Thyroid gland (tissue), 4 donors: ENCODE measurements at regions not wholly inside any gene's neighbourhood (a gene's known extent, or its start where the extent isn't known, plus 50 kb on each side); places are given as distances from the start of the nearest gene placed in this dataset.
A peak's percentile ranks its signal among the peaks of the same experiment; 100 is the strongest.

ENCODE experiments used
- DNase-seq, 2 donors: peaks; one replicate each; pipeline ENCODE4 v3.0.0-alpha.2; 2019
- H3K27ac ChIP-seq, 3 donors: fragments of 200-600 bp; sonication (generic); 1 replicate in 2 of 3; 2 replicates in 1 of 3; pipeline ENCODE4 v1.5.1; 2016 to 2019; ENCODE audit warnings: mild to moderate bottlenecking in 1 of 3, moderate library complexity in 1 of 3
- H3K27me3 ChIP-seq: fragments of 200-600 bp; sonication (generic); one replicate; pipeline ENCODE4 v1.5.1; 2019
- H3K36me3 ChIP-seq, 2 donors: fragments of 200-600 bp; sonication (generic); one replicate each; pipeline ENCODE4 v1.5.1; 2016 to 2019
- H3K4me1 ChIP-seq, 2 donors: fragments of 200-600 bp; sonication (generic); one replicate each; pipeline ENCODE4 v1.5.1; 2017 to 2019
- H3K4me3 ChIP-seq, 3 donors: fragments of 200-600 bp; sonication (generic); replicated peaks in 1 of 3; 1 replicate in 2 of 3; 2 replicates in 1 of 3; pipeline ENCODE4 v1.5.1; 2016; ENCODE audit warnings: mild to moderate bottlenecking in 1 of 3
- H3K9me3 ChIP-seq: fragments of 200-600 bp; sonication (generic); one replicate; pipeline ENCODE4 v1.5.1; 2017
- CTCF ChIP-seq, 6 experiments: fragments of 200-600 bp in 3 of 6; fragments of 450-650 bp in 3 of 6; sonication (generic) in 3 of 6; IDR thresholded peaks; one replicate each; pipeline ENCODE4 v1.5.1; 2016 to 2019; ENCODE audit warnings: antibody characterized with exemption in 6 of 6, mild to moderate bottlenecking in 2 of 6, inconsistent platforms in 1 of 6, moderate library complexity in 1 of 6
- POLR2A ChIP-seq, 2 donors: fragments of 450-650 bp; IDR thresholded peaks; one replicate each; pipeline ENCODE4 v1.6.1; 2017; ENCODE audit warnings: antibody characterized with exemption in 2 of 2, mild to moderate bottlenecking in 2 of 2, moderate library complexity in 1 of 2
- WGBS, 2 donors: methylation state at CpG; one replicate each; pipeline ENCODE4 v1.1.5; 2017; 5-methylcytosine and 5-hydroxymethylcytosine counted together
- intact Hi-C: fragments of 100-400 bp; cut with DNase I; formaldehyde crosslinking; loops from one replicate; pipeline ENCODE4 v1.15.1; 2023

DNA sequence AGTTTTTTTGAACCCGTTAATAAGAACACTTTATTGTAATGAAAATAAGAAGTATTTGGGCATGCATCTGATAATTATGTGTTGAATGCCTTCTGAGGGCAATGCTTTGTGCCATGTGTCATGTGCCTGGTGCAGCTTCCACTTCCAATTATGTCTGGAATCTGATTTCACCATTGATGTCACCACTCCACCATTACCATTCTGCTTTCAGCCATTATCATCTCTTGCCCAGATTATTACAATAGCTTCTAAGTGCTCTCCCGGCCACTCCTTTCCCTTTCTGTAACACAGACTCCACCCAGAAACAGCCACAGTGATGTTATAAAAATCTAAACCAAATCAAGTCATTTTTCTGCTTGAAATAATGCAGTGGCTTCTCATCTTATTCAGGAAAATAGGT lies 171.7 kb downstream of the C9orf152 start:
- 80 to 84% methylated on average over 2 of the region's 2 CpGs for WGBS, 2 donors
- no peak overlapping the region for H3K27ac ChIP-seq

GRCh38 chr9:110040788-110041187 lies 167.2 kb downstream of the C9orf152 start:
- no peak for TF ChIP-seq POLR2A (IDR thresholded peaks at IDR 0.05)
- no peak for TF ChIP-seq CTCF (IDR thresholded peaks at IDR 0.05)
- no peak for DNase-seq
- Histone ChIP-seq H3K9me3 (no peaks in the 10 kb centered on the region), H3K36me3 (no peaks in the 10 kb centered on the region), H3K27me3 (no peaks in the 10 kb centered on the region), H3K4me1 (peaks cover 20 to 26% of the 10 kb centered on the region in 2 donors), H3K4me3 (no peak overlapping the region), H3K27ac (peak overlapping the region; percentile 64 to 70 (median 66))
- intact Hi-C loops, result no loop called here

More for the DNA sequence above, 171.7 kb downstream of the C9orf152 start:
- H3K4me3 ChIP-seq, result no peak overlapping the region
- DNase-seq, result no peak
- H3K36me3 ChIP-seq, result no peaks in the 10 kb centered on the region
- intact Hi-C loops, result no loop called here
- no peaks in the 10 kb centered on the region for H3K27me3 ChIP-seq
- H3K4me1 ChIP-seq, result peaks cover 18% of the 10 kb centered on the region in 2 donors
- TF ChIP-seq POLR2A (IDR thresholded peaks at IDR 0.05), result no peak
- no peak for TF ChIP-seq CTCF (IDR thresholded peaks at IDR 0.05)
- no peaks in the 10 kb centered on the region for H3K9me3 ChIP-seq

- peak overlapping the region; percentile 64 to 70 (median 66) for H3K27ac ChIP-seq
- H3K9me3 ChIP-seq, result no peaks in the 10 kb centered on the region
- WGBS, 2 donors, result 83 to 84% methylated on average over 5 of the region's 5 CpGs
- H3K4me1 ChIP-seq, result peaks cover 20 to 26% of the 10 kb centered on the region in 2 donors
- intact Hi-C loops, result no loop called here
- no peak for DNase-seq
- TF ChIP-seq CTCF (IDR thresholded peaks at IDR 0.05) (no peak), POLR2A (IDR thresholded peaks at IDR 0.05) (no peak)
- no peaks in the 10 kb centered on the region for H3K27me3 ChIP-seq
- H3K36me3 ChIP-seq, result no peaks in the 10 kb centered on the region
- H3K4me3 ChIP-seq, result no peak overlapping the region
Measured at GRCh38 chr9:110041452-110041851, 166.5 kb downstream of the C9orf152 start.

DNA sequence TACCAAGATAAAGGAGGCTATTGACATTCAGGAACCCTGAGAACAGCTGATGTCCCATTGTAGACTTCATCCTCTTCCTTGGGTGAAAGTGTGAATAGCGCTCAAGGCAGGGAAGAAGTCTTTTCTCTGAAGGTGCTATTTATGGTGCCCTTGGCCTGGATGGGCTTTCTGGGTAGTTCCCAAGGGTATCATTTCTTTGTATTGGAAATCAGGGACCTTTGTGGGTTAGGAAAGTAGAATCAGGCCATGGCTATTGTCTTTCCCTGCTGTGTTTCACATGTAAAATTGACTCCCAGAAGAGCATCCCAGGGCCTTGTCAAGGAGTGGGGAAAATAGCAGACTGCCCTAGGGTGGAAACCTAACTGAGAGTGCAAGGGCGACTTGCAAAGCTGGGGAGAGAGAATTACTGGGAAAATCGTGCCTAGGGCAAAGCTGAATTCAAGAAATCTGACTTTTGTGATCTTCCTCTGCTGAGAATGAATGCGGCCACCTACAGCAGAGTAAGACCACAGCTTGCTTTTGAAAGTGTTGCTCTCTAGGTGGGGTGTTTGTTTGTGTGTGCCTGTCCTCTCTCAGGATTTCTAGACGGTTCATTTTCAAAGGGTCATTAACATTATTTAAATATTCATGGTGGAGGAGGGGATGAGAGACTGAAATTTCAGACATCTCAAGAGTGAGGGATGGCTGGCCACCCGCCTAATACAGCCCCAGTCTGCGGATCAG lies 160.6 kb downstream of the C9orf152 start:
- intact Hi-C loops, result no loop called here
- WGBS, 2 donors, result 61 to 80% methylated on average over 7 of the region's 7 CpGs
- Histone ChIP-seq H3K27ac (no peak overlapping the region), H3K9me3 (no peaks in the 10 kb centered on the region), H3K36me3 (no peaks in the 10 kb centered on the region), H3K27me3 (no peaks in the 10 kb centered on the region), H3K4me3 (peak overlapping the region in 1 of 3 donors; percentile 58), H3K4me1 (peaks cover 0 to 20% of the 10 kb centered on the region in 2 donors)
- DNase-seq, result no peak
- TF ChIP-seq POLR2A (IDR thresholded peaks at IDR 0.05) (no peak), CTCF (IDR thresholded peaks at IDR 0.05) (no peak)

- intact Hi-C loops, result no loop called here
- WGBS, 2 donors, result 18 to 27% methylated on average over 11 to 27 of the region's 27 CpGs
- H3K4me1 ChIP-seq, result peaks cover 0 to 20% of the 10 kb centered on the region in 2 donors
Measured at GRCh38 chr9:110047955-110048402, 160.0 kb downstream of the C9orf152 start.

More at GRCh38 chr9:110047955-110048402, 160.0 kb downstream of the C9orf152 start:
- DNase-seq, result peak; percentile 54 to 61
- TF ChIP-seq CTCF (IDR thresholded peaks at IDR 0.05) (no peak), POLR2A (IDR thresholded peaks at IDR 0.05) (no peak)
- H3K9me3 ChIP-seq, result no peaks in the 10 kb centered on the region
- no peak overlapping the region for H3K27ac ChIP-seq
- H3K36me3 ChIP-seq, result no peaks in the 10 kb centered on the region
- H3K27me3 ChIP-seq, result no peaks in the 10 kb centered on the region
- H3K4me3 ChIP-seq, result peak overlapping the region; percentile 25 to 58 (median 52)
